ENCODE measurements at regions not wholly inside any gene's neighbourhood (a gene's known extent, or its start where the extent isn't known, plus 50 kb on each side); places are given as distances from the start of the nearest gene placed in this dataset.
"Not testable (repeated sequence)": the region's sequence is repeated elsewhere in the genome, so short reads cannot be mapped to it uniquely, and the experiment has no call there.

DNA sequence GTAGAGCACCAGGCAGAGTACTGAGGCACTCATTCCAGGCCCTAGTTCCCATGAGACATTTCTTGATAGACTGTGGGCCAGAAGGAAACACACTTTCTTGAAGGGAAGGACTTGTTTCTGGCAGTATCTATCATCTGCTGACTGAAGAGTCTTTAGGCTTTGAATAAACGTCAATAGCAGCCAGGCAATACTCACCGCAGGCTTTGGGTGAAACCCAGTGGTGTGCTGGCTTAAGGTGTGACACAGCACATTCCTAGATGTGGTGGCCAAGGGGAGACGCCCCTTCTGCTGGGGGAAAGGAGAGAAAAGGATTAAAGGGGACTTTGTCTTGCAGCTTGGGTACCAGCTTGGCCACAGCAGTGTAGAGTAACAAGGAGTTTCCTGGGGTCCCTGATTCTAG lies 1039.6 kb downstream of the HACE1 start:
- Histone ChIP-seq H3K4me3 (ENCODE audit: low read depth, low read length, poor library complexity, severe bottlenecking) (no peak overlapping the region), H3K9me2 (ENCODE audit: low read depth, low read length) (no peaks in the 10 kb centered on the region), H3F3A (ENCODE audit: insufficient read depth, low read length) (no peaks in the 10 kb centered on the region), H3K9ac (ENCODE audit: low read length) (no peak overlapping the region), H4K20me1 (ENCODE audit: insufficient read depth, low read length) (no peaks in the 10 kb centered on the region), H3K27ac (ENCODE audit: low read depth, low read length, poor library complexity, severe bottlenecking) (no peak overlapping the region), H3K4me1 (ENCODE audit: insufficient read depth, low read length, severe bottlenecking) (no peaks in the 10 kb centered on the region), H3K27me3 (ENCODE audit: insufficient read depth, low read length) (no peaks in the 10 kb centered on the region), H3K9me3 (ENCODE audit: low read length) (no peaks in the 10 kb centered on the region), H3K4me2 (ENCODE audit: low read length) (no peak overlapping the region), H2AFZ (ENCODE audit: low read length) (no peak overlapping the region), H3K79me2 (ENCODE audit: insufficient read depth, low read length) (no peaks in the 10 kb centered on the region), H3K36me3 (ENCODE audit: insufficient read depth, low read length) (no peaks in the 10 kb centered on the region)
- TF ChIP-seq, protein P1, sequence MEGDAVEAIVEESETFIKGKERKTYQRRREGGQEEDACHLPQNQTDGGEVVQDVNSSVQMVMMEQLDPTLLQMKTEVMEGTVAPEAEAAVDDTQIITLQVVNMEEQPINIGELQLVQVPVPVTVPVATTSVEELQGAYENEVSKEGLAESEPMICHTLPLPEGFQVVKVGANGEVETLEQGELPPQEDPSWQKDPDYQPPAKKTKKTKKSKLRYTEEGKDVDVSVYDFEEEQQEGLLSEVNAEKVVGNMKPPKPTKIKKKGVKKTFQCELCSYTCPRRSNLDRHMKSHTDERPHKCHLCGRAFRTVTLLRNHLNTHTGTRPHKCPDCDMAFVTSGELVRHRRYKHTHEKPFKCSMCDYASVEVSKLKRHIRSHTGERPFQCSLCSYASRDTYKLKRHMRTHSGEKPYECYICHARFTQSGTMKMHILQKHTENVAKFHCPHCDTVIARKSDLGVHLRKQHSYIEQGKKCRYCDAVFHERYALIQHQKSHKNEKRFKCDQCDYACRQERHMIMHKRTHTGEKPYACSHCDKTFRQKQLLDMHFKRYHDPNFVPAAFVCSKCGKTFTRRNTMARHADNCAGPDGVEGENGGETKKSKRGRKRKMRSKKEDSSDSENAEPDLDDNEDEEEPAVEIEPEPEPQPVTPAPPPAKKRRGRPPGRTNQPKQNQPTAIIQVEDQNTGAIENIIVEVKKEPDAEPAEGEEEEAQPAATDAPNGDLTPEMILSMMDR (IDR thresholded peaks at IDR 0.05; ENCODE audit: low read length): no peak
- no peak for TF ChIP-seq EZH2 (IDR thresholded peaks at IDR 0.05; ENCODE audit: borderline replicate concordance, low read length)

GRCh38 chr6:103819509-103819908 lies 1040.2 kb downstream of the HACE1 start:
- H3K9ac ChIP-seq (ENCODE audit: low read length): no peak overlapping the region
- H3K9me2 ChIP-seq (ENCODE audit: low read depth, low read length): no peaks in the 10 kb centered on the region
- no peak overlapping the region for H3K4me3 ChIP-seq (ENCODE audit: low read depth, low read length, poor library complexity, severe bottlenecking)
- H3K27ac ChIP-seq (ENCODE audit: low read depth, low read length, poor library complexity, severe bottlenecking): no peak overlapping the region
- H3K27me3 ChIP-seq (ENCODE audit: insufficient read depth, low read length): no peaks in the 10 kb centered on the region
- no peak overlapping the region for H2AFZ ChIP-seq (ENCODE audit: low read length)
- H3K4me1 ChIP-seq (ENCODE audit: insufficient read depth, low read length, severe bottlenecking): no peaks in the 10 kb centered on the region
- H3K4me2 ChIP-seq (ENCODE audit: low read length): no peak overlapping the region
- H3K79me2 ChIP-seq (ENCODE audit: insufficient read depth, low read length): no peaks in the 10 kb centered on the region
- TF ChIP-seq EZH2 (IDR thresholded peaks at IDR 0.05; ENCODE audit: borderline replicate concordance, low read length): no peak
- TF ChIP-seq, protein P1 (IDR thresholded peaks at IDR 0.05; ENCODE audit: low read length): no peak
- no peaks in the 10 kb centered on the region for H3K9me3 ChIP-seq (ENCODE audit: low read length)
- H3K36me3 ChIP-seq (ENCODE audit: insufficient read depth, low read length): no peaks in the 10 kb centered on the region
- no peaks in the 10 kb centered on the region for H4K20me1 ChIP-seq (ENCODE audit: insufficient read depth, low read length)
- no peaks in the 10 kb centered on the region for H3F3A ChIP-seq (ENCODE audit: insufficient read depth, low read length)

- H3K9me2 ChIP-seq (ENCODE audit: low read depth, low read length): no peaks in the 10 kb centered on the region
- no peaks in the 10 kb centered on the region for H3K36me3 ChIP-seq (ENCODE audit: insufficient read depth, low read length)
- no peak overlapping the region for H3K4me3 ChIP-seq (ENCODE audit: low read depth, low read length, poor library complexity, severe bottlenecking)
- no peak overlapping the region for H3K4me2 ChIP-seq (ENCODE audit: low read length)
- no peaks in the 10 kb centered on the region for H4K20me1 ChIP-seq (ENCODE audit: insufficient read depth, low read length)
- no peaks in the 10 kb centered on the region for H3K9me3 ChIP-seq (ENCODE audit: low read length)
- H3K79me2 ChIP-seq (ENCODE audit: insufficient read depth, low read length): no peaks in the 10 kb centered on the region
- no peak overlapping the region for H2AFZ ChIP-seq (ENCODE audit: low read length)
- TF ChIP-seq EZH2 (IDR thresholded peaks at IDR 0.05; ENCODE audit: borderline replicate concordance, low read length): no peak
- TF ChIP-seq, protein P1 (IDR thresholded peaks at IDR 0.05; ENCODE audit: low read length): no peak
- H3K4me1 ChIP-seq (ENCODE audit: insufficient read depth, low read length, severe bottlenecking): no peaks in the 10 kb centered on the region
- H3K9ac ChIP-seq (ENCODE audit: low read length): no peak overlapping the region
- H3F3A ChIP-seq (ENCODE audit: insufficient read depth, low read length): no peaks in the 10 kb centered on the region
- no peaks in the 10 kb centered on the region for H3K27me3 ChIP-seq (ENCODE audit: insufficient read depth, low read length)
- H3K27ac ChIP-seq (ENCODE audit: low read depth, low read length, poor library complexity, severe bottlenecking): no peak overlapping the region
These were observed 1046.7 kb downstream of the HACE1 start for GRCh38 chr6:103812970-103813369.

DNA sequence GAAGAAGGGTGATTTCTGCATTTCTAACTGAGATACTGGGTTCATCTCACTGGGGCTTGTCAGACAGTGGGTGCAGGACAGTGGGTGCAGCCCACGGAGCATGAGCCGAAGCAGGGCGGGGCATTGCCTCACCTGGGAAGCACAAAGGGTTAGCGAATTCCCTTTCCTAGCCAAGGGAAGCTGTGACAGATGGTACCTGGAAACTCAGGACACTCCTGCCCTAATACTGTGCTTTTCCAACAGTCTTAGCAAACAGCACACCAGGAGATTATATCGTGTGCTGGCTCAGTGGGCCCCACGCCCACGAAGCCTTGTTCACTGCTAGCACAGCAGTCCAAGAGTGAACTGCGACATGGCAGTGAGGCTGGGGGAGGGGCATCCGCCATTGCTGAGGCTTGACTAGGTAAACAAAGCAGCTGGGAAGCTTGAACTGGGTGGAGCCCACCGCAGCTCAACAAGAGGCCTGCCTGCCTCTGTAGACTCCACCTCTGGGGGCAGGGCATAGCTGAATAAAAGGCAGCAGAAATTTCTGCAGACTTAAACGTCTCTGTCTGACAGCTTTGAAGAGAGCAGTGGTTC lies 1057.7 kb downstream of the HACE1 start:
- H4K20me1 ChIP-seq (ENCODE audit: insufficient read depth, low read length); H3K4me3 ChIP-seq (ENCODE audit: low read depth, low read length, poor library complexity, severe bottlenecking); H3K9me2 ChIP-seq (ENCODE audit: low read depth, low read length); H3K36me3 ChIP-seq (ENCODE audit: insufficient read depth, low read length); H3K4me1 ChIP-seq (ENCODE audit: insufficient read depth, low read length, severe bottlenecking); H3K27ac ChIP-seq (ENCODE audit: low read depth, low read length, poor library complexity, severe bottlenecking); H3F3A ChIP-seq (ENCODE audit: insufficient read depth, low read length); H3K4me2 ChIP-seq (ENCODE audit: low read length); H2AFZ ChIP-seq (ENCODE audit: low read length); H3K27me3 ChIP-seq (ENCODE audit: insufficient read depth, low read length); H3K9me3 ChIP-seq (ENCODE audit: low read length); H3K79me2 ChIP-seq (ENCODE audit: insufficient read depth, low read length); H3K9ac ChIP-seq (ENCODE audit: low read length): not testable (repeated sequence)

Data from OCI-LY1 (cell line).